Heart left ventricle (tissue), 13 donors: ENCODE measurements at regions not wholly inside any gene's neighbourhood (a gene's known extent, or its start where the extent isn't known, plus 50 kb on each side); places are given as distances from the start of the nearest gene placed in this dataset.

Experiments
- POLR2A ChIP-seq, 2 donors: fragments of 450-650 bp; IDR thresholded peaks; one replicate each; pipeline ENCODE4 v1.6.1; 2017; ENCODE audit warnings: antibody characterized with exemption in 2 of 2, mild to moderate bottlenecking in 2 of 2, moderate library complexity in 2 of 2
- TF ChIP-seq, protein P1 (sequence below), 12 donors: fragments of 200-600 bp; sonication (generic) in 4 of 12; IDR thresholded peaks; one replicate each; pipeline versions ENCODE4 v1.5.0 to v1.8.0; 2018 to 2022; ENCODE audit warnings: antibody characterized with exemption in 12 of 12, mild to moderate bottlenecking in 5 of 12
- donor health status: ischemic (EF 13 %, LVEDD 7.1; RV severe dilation, severe dysfunction).
- donor health status: DM: no; HTN: yes; CAD: no.
- donor health status: DM: no; HTN: no; CAD: no.
- donor health status: ischemic (EF 25% LVEDD 6.9; RV normal size, moderate dysfunction).
- donor health status: ischemic (EF 25% LVEDD 5.7; RV mildly dilated, moderate dysfunction).
- donor health status: ischemic (EF 35%, LVEDD 5.7; RV mildly dilated, moderate dysfunction).
- donor health status: nonischemic (EF 11% LVEDD 7.7; RV severe dilation, severe dysfunction).
- donor health status: DM: yes; HTN: yes; CAD: no.
- donor health status: PGD.
- donor health status: ischemic (EF 29% LVEDD 5.4; RV normal size, mild dysfunction).
- donor health status: nonischemic (EF 23%, LVEDD 6.1; RV moderate dilation, normal function).

DNA sequence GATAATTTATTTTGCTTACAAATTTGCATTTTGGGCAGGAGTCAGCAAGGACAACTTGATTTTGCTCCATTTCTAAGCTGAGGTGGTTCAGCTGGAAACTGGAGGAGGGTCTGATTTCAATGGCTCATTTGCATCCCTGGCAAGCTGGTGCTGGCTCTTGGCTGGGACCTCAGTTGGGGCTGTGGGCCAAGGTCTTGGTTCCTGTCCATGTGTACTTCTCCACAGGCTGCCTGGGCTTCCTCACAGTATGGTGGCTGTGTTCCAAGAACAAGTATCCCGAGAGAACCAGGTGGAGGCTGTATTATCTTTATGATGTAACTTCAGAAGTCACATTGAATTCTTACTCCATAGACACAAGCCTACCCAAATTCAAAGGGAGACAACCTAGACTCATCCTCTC lies 77.0 kb upstream of the STX18 start:
- TF ChIP-seq, protein P1, sequence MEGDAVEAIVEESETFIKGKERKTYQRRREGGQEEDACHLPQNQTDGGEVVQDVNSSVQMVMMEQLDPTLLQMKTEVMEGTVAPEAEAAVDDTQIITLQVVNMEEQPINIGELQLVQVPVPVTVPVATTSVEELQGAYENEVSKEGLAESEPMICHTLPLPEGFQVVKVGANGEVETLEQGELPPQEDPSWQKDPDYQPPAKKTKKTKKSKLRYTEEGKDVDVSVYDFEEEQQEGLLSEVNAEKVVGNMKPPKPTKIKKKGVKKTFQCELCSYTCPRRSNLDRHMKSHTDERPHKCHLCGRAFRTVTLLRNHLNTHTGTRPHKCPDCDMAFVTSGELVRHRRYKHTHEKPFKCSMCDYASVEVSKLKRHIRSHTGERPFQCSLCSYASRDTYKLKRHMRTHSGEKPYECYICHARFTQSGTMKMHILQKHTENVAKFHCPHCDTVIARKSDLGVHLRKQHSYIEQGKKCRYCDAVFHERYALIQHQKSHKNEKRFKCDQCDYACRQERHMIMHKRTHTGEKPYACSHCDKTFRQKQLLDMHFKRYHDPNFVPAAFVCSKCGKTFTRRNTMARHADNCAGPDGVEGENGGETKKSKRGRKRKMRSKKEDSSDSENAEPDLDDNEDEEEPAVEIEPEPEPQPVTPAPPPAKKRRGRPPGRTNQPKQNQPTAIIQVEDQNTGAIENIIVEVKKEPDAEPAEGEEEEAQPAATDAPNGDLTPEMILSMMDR (IDR thresholded peaks at IDR 0.05): no peak
- TF ChIP-seq POLR2A (IDR thresholded peaks at IDR 0.05): no peak
